GM19455 (cell line): ENCODE measurements at regions not wholly inside any gene's neighbourhood (a gene's known extent, or its start where the extent isn't known, plus 50 kb on each side); places are given as distances from the start of the nearest gene placed in this dataset.
A peak's percentile ranks its signal among the peaks of the same experiment; 100 is the strongest.

Experiments used
- ATAC-seq: cut with Tn5 transposase; IDR thresholded peaks from one replicate; pipeline ENCODE4 v1.9.1; 2021; ENCODE audit not compliant: unreplicated experiment

GRCh38 chr4:180418819-180419531 lies 1824.2 kb upstream of the TENM3 start:
- no peak for ATAC-seq

GRCh38 chr4:180422989-180423711 lies 1820.1 kb upstream of the TENM3 start:
- no peak for ATAC-seq

GRCh38 chr4:180423712-180424057 lies 1819.5 kb upstream of the TENM3 start:
- ATAC-seq: no peak

- ATAC-seq: no peak
Observed at GRCh38 chr4:180426938-180427337, 1816.3 kb upstream of the TENM3 start.

GRCh38 chr4:180430283-180430682 lies 1812.9 kb upstream of the TENM3 start:
- no peak for ATAC-seq

GRCh38 chr4:180434131-180434895 lies 1808.9 kb upstream of the TENM3 start:
- peak; percentile 55 for ATAC-seq

- no peak for ATAC-seq
Observed at GRCh38 chr4:180436361-180436760, 1806.8 kb upstream of the TENM3 start.

GRCh38 chr4:180437601-180438000 lies 1805.6 kb upstream of the TENM3 start:
- no peak for ATAC-seq

- no peak for ATAC-seq
Observed at GRCh38 chr4:180448306-180448705, 1794.9 kb upstream of the TENM3 start.

GRCh38 chr4:180449395-180449956 lies 1793.7 kb upstream of the TENM3 start:
- peak; percentile 49 for ATAC-seq

- ATAC-seq: no peak
Observed at GRCh38 chr4:180455226-180455625, 1788.0 kb upstream of the TENM3 start.

- ATAC-seq: no peak
Observed at GRCh38 chr4:180456928-180457327, 1786.3 kb upstream of the TENM3 start.

GRCh38 chr4:180462116-180462515 lies 1781.1 kb upstream of the TENM3 start:
- no peak for ATAC-seq

- no peak for ATAC-seq
Observed at GRCh38 chr4:180465364-180465763, 1777.8 kb upstream of the TENM3 start.

- ATAC-seq: no peak
Observed at GRCh38 chr4:180483036-180483435, 1760.2 kb upstream of the TENM3 start.

- no peak for ATAC-seq
Observed at GRCh38 chr4:180485407-180485806, 1757.8 kb upstream of the TENM3 start.

- peak; percentile 39 for ATAC-seq
Observed at GRCh38 chr4:180486342-180486741, 1756.9 kb upstream of the TENM3 start.

GRCh38 chr4:180489787-180490186 lies 1753.4 kb upstream of the TENM3 start:
- no peak for ATAC-seq

GRCh38 chr4:180491210-180491609 lies 1752.0 kb upstream of the TENM3 start:
- ATAC-seq: no peak

- no peak for ATAC-seq
Observed at GRCh38 chr4:180493299-180493698, 1749.9 kb upstream of the TENM3 start.

- ATAC-seq: no peak
Observed at GRCh38 chr4:180500154-180500553, 1743.0 kb upstream of the TENM3 start.
